Renal cortex interstitium (tissue), 11 donors: ENCODE measurements at regions not wholly inside any gene's neighbourhood (a gene's known extent, or its start where the extent isn't known, plus 50 kb on each side); places are given as distances from the start of the nearest gene placed in this dataset.
A peak's percentile ranks its signal among the peaks of the same experiment; 100 is the strongest.

ENCODE experiments used
- DNase-seq, 11 donors: peaks; one replicate each; pipeline ENCODE4 v3.0.0-alpha.2; 2013; ENCODE audit warnings: low read depth in 9 of 11, low spot score in 4 of 11; ENCODE audit errors: extremely low read depth in 1 of 11

DNA sequence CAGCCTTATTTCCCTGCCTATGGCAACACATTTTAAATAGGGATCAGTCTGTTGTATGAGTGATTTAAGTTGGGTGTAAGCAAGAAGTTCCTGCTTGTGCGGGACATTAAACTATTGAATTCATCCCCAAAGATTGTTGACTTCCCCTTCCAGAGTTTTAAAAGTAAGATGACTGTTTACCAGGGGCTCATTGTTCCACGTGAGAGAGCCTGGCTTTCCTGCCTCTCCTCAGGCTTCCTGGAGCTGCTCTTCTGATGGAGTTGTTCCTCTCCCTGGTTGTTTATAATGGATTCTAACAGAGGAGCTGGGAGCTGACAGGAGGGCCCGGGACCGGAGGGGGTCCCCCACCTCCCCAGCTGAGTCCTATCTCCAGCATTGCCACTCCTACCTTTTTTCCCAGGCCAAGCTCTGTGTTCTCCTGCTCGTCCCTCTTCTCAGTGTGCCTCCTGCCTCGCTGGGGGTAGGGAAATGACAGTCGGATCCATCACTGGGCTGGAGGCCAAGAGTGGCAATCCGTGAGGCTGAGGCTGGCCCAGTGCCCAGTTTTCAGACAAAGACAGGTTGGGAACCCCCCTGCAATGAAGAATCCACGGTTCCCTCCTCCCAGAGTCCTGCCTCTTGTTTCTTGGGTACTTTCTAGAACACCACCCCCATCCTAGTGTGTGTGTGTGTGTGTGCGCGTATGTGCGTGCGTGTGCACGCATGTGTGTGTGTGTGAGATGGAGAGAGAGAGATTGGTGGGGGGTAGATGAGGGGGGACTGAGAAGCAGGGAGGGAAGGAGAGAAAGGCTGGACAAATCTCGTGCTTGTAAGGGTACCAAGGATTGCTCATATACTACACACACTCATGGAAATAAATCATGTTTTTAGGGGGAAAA, 123.7 kb upstream of the NFIB start:
- DNase-seq, result no peak

DNA sequence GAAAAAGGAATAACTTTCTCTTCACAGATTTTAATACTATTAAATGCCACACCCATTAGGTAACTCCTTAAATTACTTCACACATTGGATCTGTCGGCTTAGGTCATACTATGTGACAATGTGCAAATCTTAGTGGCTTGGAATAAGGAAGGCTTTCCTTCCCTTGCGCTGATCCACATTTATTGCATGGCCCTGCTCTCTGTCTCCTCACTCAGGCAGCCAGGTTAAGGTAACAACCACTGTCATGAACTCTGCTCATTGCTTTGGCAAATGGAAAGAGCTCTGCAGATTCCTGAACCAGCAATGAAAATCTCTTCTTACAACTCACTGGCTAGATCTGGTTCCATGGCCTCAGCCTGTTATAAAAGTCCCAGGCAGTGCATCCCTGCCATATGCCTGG, 121.9 kb upstream of the NFIB start:
- DNase-seq, result no peak

DNA sequence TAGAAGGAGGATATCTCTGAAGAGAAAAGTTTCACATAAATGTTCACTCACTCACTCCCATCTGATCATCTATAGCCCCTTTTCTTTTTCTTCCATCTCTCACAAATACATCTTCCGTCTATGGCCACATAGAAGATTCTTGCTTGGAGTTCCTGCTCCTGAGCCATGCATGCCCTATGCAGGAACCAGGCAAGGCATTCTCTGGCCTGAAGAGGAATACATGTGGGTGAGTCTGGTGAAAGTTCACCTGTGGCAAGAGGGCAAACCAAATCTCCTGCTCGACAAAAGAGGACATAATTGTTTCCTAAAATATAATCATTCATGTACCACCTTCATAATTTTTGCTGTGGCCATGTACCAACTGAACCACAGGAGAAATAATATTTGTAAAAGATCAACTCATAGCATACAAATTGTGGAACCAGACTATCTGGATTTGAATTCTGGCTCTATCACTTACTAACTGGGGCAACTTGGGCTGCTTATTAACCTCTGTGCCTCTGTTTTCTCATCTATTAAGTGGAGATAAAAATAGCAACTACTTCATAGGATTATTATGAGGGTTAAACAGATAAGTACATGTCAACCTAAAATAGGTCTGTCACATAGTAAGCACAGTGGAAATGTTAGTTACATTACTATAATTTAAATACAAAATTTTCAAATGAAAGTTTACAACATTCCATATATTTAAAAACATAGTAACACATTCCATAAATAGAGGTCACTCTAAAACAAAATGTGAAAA, 121.2 kb upstream of the NFIB start:
- DNase-seq, result no peak

- no peak for DNase-seq
Observed at GRCh38 chr9:14434158-14434504, 120.2 kb upstream of the NFIB start.

DNA sequence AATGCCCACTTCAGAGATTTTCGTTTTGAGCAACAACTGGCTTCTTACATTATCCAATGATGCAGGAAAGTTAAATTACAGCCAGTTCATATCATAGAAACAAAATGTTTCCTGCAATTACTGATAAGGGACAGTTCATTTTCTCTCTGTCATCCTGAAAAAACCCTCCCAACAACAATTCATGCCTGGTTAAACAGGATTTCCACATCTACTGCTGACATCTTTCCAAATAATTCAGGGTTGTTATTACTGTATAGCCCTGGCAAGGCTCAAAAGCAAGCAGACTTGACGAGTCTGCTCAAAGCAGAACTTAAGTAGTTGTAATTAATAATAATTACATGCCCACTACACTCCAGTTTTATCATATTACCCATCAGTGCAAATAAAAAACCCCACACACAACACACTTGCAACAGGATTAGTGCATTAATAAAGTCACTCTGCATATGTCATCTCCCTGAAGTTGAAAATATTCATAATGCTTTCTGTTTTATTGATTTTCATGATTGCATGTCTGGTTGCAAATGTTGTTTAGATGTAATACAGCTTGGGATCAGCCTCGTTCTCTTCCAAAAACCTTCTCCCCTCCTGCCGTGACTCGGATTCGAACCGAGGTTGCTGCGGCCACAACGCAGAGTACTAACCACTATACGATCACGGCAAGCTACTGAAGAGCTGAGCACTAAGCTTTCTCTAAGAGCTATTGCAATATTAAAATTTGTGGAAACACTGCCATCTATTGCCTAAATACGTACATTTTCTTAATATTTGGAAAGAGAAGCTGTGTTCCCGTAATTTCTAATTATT, 119.6 kb upstream of the NFIB start:
- DNase-seq, result peak in 1 of 11 donors; percentile 51

DNA sequence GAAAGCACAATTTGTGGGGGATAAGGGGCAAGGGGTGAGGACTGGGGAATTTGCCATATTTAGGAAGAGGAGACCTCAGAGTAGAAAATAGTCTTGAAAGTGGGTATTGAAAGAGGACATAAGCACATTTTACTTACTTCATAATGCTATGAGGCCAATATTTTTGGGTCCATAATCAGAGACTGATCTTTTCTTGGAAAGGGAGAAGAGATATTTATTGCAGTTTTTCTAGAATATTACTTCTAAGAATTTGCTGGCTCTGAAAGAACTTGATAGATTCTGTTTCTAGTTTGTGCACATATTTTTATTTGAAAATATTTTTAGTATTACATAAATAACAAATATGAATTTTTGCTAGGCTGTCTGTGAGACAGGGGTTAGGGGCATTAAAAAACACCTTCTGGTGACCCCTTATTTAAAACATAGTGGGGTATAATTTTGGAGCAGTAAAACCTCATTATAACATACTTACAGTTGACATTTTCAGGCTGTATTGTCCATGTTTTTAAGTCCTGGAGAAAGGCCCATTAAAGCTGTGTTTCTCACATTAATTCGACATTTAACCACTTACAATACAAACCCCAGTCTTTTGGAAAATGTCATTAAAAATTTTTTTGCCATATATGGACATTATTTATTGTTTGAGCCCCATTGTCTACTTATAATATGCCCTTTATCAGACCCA, 118.9 kb upstream of the NFIB start:
- DNase-seq, result no peak

DNA sequence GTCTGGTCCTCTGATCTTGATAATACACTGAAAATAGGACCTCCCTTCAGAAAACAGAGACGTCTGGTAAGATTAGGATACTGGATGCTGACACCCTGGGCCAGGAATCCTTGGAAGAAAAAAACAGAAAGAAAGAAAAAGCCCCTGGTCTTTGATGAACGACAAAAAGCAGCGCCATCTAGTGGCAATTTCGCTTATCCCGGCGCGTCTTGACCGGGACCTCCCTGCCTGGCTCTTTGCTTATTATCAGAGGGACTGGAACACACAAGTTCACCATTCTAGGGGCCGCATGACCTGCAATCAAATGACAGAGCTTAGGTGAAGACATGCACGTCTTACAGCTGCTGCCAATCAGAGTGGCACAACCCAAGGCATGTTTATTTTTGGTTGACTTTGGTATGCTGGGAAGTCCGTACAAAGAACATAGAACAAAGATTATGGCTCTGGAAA, 114.9 kb upstream of the NFIB start:
- DNase-seq, result peak in 9 of 11 donors; percentile 52 to 79 (median 75)

DNA sequence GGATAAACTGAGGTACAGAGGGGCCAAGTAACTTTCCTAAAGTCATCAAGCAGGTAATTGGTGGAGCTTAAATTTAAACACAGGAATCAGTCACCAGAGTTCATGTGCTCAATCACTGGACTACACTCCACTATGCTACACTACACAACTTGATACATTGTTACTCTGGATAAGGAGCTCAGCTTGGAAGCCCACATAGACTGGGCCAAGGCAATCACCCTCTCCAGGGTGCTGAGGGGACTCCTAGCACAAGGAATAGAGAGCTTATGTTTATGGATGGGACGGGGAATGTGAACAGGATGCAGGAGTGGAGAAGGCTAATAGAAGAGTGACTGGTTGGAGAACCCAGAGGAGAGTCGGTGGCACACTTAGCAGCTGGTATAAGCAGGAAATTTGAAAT, 113.5 kb upstream of the NFIB start:
- DNase-seq, result no peak

DNA sequence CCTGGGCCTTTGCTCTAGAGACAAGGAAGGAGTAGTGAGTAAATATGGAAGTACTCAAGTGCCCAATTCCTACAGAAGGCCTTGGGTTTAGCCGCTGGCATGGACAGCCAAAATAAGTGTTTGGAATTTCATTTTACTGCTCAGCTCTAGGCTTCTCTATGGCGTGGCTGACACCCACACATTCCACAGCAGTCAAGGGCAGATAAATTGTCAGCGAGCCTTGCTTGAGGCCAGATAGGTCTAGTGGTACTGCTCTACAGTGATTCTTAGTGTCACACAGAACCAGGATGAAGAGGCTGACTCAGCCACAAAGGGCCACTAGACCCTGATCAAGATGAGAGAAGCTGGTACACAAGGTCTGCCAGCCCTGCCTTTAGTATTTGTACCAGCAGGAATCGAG, 111.0 kb upstream of the NFIB start:
- no peak for DNase-seq

DNA sequence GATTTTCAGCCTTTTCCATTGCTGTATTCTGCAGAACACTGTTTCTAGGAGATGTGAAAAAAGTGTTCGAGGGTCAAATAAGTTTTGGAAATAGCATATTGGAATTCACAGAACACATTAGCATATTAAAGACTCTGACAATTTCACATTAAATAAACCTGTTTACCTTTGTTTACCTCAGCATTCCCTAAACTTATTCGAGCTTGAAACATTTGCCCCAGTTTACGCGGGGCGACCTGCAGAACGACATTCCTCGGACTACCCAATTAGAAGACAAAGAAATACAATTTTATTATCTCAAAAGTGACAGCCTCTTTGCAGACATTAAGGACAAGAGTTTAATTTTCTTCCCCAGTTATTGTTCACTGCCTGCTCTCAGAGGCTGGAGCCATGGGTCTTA, 110.3 kb upstream of the NFIB start:
- DNase-seq, result peak in 1 of 11 donors; percentile 31

DNA sequence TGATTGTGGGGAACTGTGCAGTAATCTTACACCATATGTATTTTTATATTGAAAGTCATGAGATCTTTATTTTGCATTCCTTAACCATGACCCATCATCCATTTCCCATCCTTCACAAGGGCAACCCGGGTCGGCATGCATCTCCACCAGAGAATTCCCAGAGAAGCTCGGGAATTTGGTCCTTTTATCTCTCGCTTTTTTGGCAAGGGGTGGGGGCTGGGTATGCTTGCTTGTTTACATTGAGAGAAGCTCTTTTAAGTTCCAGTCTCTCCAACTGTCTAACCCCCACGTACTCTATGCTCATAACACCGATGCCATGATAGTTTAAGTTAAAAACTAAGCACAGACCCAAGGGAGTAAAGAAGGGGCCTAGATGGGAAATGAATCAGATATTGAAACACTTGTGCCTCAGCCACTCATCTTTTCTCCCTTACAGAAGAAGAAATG, 109.9 kb upstream of the NFIB start:
- DNase-seq, result no peak

- DNase-seq, result no peak
Observed at GRCh38 chr9:14421291-14421690, 107.3 kb upstream of the NFIB start.

DNA sequence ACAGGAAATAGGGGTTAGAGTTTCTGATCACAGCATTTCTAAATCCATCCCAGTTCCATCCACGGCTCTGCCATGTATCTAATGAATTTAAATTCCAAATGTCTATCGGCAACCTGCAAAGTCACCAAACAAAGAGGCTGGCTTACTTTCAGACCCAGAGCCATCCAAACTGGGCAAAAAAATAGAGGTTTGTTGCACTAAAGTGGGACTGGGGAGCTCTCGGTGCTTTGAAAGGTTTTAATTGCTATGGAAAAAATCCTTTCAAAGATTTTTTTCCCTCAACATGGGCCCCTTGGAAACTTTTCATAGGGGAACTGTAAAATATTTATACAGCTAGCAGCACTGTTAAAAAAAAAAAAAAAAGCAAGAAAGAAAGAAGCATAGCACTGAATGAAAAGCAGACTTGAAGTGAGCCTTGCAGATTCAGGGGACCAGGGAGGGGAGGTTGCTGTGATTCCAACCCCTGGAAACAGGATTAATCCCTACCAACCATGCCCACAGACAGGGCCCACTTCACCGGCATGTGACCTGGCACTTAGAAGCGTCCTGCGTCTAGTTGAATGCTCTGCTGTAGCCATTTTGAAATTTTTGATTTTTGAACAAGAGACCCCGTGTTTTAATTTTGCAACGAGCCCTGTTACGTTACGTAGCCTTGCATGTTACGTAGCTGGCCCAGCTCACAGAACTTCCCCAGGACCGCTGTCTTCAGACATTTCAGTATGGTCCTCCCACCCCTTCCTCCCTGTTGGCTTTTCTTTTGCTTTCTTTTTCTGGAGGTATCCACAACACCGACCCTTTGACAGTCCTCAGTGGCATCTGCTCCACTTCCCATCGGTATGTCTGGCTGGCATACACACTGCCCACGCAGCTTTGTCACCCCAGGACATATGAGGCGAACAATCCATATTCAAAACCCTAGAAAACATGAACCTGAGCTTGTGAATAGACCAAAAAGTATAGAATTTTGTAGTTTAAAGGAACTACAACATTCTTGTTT, 105.3 kb upstream of the NFIB start:
- DNase-seq, result peak in 1 of 11 donors; percentile 46

DNA sequence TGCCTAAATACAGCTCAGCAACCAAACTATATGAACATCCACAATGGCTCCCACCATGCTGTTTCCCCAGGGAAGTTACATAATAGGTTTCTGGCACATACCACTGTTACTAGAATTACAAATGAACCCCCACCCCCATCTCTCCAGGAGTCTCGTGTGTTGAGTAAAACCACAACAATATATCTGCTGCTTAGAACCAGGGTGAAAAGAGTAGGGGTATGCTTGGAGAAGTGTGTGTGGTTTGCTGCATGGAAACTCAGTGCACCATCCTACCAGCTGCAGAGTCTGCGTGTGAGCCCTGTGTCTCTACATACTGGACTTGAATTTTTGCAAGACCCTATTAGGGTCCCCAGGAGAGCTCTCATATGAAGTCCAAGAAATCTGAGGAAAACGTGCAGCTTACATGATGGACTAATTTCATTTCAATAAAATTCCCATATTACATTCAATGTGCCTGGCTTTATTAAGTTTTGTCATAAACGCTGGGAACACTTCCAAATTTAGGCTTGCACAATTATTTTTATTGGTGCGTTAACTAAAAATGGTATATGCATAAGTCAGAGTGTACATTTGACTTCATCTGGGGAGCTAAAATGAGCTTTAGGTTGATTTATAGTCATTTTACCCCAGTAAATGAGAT, 104.5 kb upstream of the NFIB start:
- DNase-seq, result no peak

DNA sequence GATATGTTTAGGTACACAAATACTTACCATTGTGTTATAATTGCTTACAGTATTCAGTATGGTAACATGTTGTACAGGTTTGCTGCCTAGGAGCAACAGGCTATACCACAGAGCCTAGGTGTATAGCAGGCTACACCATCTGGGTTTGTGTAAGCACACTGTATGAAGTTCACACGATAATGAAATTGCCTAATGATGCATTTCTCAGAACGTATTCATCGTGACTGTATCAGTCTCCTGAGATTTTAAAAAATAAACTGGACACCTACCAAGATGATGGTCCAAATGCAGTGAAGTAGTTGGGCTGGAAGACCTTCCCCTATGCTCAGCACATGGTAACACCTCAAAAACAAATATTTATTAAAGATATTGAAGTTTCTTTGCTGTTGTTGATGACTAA, 103.3 kb upstream of the NFIB start:
- no peak for DNase-seq

GRCh38 chr9:14415947-14416346, 102.0 kb upstream of the NFIB start:
- no peak for DNase-seq

GRCh38 chr9:14413812-14414211, 99.9 kb upstream of the NFIB start:
- DNase-seq, result no peak
